ENCODE measurements at regions not wholly inside any gene's neighbourhood (a gene's known extent, or its start where the extent isn't known, plus 50 kb on each side); places are given as distances from the start of the nearest gene placed in this dataset.

GRCh38 chr11:87391496-87391895 lies 353.8 kb downstream of the TMEM135 start:
- TF ChIP-seq CTCF (IDR thresholded peaks at IDR 0.05) (no peak), POLR2A (IDR thresholded peaks at IDR 0.05) (no peak)

All from tibial nerve (tissue), 3 donors.